Endothelial cell of umbilical vein (primary cell): ENCODE measurements at regions not wholly inside any gene's neighbourhood (a gene's known extent, or its start where the extent isn't known, plus 50 kb on each side); places are given as distances from the start of the nearest gene placed in this dataset.

ENCODE experiments used
- CTCF ChIP-seq, 2 donors: IDR thresholded peaks; 1 replicate in 1 of 2; 2 replicates in 1 of 2; pipeline ENCODE4 v1.5.1; 2011; ENCODE audit warnings: low read length in 2 of 2, mild to moderate bottlenecking in 2 of 2, moderate library complexity in 2 of 2, control low read depth in 1 of 2, inconsistent platforms in 1 of 2, low read depth in 1 of 2; ENCODE audit not compliant: insufficient read depth in 1 of 2; ENCODE audit errors: extremely low read depth in 1 of 2
- POLR2A ChIP-seq: IDR thresholded peaks from 2 replicates; pipeline ENCODE4 v1.6.1; 2012; ENCODE audit warnings: low read depth, mild to moderate bottlenecking, control low read depth, low read length

GRCh38 chrY:16106613-16107012 lies 1582.3 kb downstream of the NLGN4Y start:
- no peak for TF ChIP-seq CTCF (IDR thresholded peaks at IDR 0.05; ENCODE audit: extremely low read depth in 1 of 2, insufficient read depth in 1 of 2, low read depth in 1 of 2, low read length in 2 of 2)
- TF ChIP-seq POLR2A: no peak
